Activated naive CD4-positive, alpha-beta T cell treated with anti-CD3 and anti-CD28 coated beads, Interleukin-2, amount 50 U/mL, for 16 hours (primary cell): ENCODE measurements at regions not wholly inside any gene's neighbourhood (a gene's known extent, or its start where the extent isn't known, plus 50 kb on each side); places are given as distances from the start of the nearest gene placed in this dataset.

Experiments used
- DNase-seq: peaks from one replicate; pipeline ENCODE4 v3.0.0-alpha.2; 2020

DNA sequence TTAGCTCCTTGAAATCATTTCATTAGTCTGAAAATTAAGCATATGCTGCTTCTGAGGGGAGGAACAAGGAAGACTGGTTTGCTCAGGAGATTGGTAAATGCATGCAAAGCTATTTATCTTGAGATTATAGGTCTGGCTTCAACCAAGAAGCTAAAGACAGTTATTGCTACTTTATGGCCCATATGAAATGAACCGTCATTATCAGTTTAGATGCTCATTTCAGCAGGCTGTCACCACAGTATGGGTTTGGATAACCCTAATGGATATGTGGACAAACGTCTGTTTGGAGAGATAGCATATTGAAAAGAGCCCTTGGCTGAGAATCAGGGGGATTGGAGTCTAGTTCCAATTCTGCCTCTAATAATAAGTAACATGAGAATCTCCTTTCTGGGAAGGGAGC lies 922.6 kb downstream of the TUSC7 start:
- DNase-seq = no peak

DNA sequence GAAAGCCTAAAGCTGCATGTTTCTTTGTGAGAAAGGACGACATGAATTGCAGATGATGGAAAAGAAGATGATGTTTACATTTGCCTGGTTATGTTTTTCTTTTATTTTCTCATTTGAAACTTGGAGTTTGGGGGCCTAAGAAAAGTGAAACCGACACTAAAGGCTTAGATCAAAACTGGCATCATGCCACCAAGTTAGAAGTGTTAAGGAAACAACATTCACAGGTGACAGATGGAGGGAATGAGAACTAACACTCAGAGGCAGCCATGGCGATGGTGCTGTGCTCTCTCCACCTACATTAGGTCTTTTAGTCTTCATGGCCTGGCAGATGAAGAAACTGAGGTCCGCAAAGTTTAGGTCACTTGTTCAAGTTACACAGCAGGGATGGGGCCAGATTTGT lies 923.6 kb downstream of the TUSC7 start:
- DNase-seq = no peak

DNA sequence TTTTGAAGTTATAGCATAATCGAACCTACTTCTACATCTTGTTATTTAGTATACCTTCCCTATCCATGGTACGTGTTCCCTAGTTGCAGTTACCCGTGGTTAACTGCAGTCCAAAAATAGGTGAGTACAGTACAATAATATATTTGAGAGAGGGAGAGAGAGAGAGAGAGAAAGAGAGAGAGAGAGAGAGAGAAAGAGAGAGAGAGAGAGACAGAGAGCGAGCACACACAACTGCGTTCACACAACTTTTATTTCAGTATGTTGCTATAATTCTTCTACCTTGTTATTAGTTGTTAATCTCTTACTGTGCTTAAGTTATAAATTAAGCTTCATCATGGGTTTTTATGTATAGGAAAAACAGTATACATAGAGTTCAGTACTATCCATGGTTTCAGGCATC lies 928.1 kb downstream of the TUSC7 start:
- no peak for DNase-seq

DNA sequence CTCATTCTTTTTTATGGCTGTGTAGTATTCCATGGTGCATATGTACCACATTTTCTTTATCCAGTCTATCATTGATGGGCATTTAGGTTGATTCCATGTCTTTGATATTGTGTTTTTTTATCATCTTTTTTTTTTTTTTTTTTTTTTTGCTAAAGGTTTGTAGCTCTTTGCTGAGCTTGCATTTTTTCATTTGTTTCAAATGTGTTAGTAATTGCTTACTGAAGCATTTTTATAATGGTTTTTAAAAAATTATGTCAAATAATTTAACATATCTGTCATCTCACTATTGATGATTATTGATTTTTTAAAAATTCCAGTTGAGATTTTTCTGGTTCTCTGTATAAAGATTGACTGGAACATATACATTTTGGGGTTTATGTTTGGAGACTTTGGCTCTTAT lies 934.6 kb downstream of the TUSC7 start:
- no peak for DNase-seq

DNA sequence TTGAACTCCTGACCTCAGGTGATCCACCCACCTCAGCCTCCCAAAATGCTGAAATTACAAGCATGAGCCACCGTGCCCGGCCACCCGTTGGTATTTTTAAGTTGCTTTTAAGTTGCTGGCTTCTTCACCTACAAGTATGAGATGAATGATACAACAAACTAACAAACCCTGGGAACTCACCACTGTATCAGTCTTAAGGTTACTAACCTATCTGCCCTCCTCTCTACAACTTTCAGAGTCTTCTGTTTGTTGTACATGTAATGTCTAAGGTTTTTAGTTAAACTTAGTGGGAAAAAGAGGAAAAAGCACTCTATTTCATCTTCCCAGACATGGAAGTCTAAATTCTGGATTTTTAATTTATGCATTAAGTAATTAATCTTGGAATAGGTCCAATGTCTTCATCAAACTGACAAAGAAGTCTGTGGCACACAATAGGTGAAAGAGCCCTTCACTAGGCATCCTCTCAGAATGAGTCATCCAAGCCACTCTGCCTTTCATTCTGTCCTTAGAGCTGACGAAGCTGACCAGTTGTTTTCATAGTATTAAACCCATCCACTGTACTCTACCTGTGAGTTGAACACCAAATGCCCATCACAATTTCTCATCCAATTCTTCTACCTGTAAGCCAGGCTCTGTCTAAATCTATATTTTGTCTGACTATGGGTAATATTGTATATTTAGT lies 936.1 kb downstream of the TUSC7 start:
- no peak for DNase-seq

DNA sequence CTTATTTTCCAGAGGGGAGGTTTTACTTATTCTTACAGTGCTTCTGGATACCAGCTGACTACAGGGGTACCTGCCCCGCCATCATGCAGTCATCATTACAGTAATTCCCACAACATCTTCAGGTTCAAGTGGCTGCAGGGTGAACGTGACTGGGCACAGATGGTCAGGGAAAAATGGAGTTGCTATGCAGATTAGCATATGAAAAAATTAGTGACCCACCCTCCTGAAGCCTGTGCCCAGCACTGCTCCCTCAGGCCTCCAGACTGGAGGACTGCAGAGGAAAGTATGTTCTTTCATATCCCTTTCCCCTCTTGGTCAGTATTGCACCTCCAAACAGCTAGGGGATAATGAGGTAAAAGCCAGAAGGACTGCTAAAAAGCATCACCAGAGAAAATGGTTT lies 937.9 kb downstream of the TUSC7 start:
- DNase-seq = no peak

DNA sequence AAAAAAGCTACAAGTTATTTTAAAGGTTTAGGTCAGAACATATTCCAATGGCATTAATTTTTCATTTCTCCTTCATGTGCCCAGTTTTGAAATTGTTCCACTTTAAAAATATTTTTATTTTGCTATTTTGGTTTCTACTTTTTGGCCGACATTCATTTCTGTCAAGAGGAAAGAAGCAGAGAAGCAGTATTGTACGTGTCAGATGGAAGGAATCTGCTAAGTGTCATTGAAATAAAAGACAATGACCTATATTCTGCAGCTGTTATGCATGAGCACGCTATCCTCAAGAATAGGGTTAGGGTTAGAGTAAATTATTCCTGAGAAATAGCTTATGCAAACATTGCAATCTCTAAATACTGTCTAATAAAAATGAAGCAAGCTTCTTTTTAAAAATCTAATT lies 941.7 kb downstream of the TUSC7 start:
- DNase-seq = no peak

DNA sequence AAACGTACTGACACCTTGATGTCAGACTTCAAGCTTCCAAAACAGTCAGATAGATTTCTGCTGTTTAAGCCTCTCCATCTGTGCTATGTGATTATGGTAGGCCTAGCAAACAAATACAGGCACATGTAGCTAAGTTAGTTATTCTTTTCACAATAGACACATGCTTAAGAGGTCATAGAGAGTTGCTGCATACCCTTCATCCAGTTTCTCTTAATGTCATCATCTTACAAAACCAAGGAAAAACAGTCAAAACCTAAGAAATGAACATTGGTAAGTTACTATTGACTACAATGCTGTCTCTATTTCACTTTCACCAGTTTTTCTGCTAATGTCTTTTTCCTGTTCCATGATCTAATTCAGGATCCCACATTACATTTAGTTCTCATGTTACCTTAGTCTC lies 946.8 kb downstream of the TUSC7 start:
- DNase-seq = no peak

DNA sequence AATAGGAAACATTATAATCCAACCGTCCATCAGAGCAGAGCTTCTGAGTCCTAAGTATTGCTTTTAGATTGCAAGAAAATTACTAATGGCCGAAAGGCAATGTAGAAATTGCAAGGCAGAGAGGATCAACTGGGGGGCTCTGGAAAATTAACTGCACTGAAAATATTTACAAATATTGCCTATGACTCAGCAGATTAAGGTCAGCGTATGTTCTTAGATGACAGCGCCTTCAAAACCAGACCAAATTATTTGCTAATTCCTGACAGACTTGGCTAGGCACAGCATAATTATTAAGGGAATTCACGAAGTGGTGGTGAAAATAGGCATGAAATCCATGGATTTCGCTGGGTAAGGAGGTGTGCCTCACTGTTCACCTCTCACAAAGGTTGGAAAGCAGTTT lies 947.7 kb downstream of the TUSC7 start:
- no peak for DNase-seq

DNA sequence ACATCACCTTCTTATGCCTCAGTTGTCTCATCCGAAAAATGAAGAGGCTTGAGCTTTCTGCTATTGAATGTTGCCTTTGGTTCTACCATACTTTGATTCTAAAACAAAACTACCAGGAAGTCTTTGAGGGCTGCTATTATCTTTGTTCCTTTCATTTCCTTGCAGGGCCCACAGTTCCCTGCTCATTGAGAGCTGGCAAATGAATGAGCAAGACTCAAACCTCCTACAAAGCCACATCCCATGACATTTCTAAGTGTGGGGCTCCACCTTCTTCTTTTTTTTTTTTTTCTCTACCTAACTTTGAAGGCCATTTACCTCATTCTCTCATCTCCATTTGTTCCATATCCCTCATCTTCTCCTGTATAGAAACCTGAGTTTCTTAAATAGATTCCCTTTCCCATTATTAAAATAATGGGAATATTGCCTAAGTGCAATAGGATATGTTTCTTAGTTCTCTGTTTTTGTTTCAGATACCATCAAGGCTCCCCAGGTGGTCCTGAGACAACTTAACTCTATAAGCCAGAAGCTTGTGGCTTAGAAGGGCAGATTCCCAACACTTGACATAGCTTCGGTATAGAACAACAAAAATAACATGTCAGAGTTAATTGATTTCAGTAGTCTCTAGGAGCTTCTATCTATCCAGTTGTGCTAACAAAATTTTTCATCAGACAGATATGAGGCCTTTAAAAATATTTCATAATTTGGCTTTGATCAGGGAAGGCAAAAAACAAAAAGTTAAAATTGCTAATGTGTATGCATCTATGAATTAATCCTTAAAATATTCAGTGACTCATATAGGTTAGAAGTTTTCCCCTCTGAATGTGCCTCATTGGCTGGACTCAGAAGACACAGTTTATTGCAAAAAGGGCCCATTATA lies 951.6 kb downstream of the TUSC7 start:
- no peak for DNase-seq

DNA sequence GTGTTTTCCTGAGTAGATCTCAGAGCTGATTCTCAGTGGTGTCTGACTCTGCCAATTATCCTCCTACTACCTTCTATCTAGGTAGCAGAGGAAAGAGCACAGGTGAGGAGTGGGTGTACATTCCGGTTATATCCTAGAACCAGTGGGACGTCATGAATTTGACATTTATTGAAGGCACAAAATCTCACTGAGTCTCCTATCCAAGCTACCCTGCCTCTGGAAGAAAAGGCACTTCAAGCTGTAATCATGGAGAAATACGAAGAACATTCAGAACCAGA lies 952.2 kb downstream of the TUSC7 start:
- no peak for DNase-seq

DNA sequence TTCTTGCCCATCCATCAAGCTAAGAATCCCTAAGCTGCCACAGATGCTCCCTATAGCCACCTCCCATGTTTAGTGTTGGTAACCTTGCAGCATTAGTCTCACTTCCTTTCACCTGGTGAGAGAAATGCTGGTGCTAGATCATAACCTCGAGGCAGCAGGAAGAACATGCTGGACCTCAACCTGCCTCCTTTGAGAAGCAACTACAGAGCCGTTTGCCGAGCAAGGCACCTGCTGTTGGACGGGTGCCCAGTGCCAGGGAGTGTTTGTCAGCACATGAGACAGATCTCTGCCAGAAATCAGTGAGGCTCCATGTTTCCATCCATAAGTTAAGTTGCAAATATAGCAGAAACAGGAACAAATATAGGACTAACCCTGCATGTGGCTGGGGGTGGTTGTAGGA lies 955.7 kb downstream of the TUSC7 start:
- DNase-seq = no peak

DNA sequence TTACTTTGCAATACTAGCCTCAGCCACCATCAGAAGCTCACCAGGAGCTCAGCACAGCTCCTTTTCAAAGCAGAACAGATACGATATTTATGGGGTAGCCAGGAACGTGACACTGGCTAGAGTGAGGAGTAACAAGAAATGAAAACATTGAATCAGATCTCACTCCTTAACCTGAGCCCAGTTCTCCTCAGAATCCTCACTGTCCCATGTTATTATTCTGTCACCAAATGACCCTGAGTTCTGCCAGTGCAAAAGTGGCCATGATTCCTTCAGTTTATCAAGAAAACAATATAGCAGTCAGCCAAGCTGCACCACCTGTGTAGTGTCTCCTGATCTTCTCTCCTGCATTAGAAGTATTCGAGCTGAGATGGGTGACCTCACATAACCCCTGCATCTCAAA lies 956.7 kb downstream of the TUSC7 start:
- DNase-seq = no peak

DNA sequence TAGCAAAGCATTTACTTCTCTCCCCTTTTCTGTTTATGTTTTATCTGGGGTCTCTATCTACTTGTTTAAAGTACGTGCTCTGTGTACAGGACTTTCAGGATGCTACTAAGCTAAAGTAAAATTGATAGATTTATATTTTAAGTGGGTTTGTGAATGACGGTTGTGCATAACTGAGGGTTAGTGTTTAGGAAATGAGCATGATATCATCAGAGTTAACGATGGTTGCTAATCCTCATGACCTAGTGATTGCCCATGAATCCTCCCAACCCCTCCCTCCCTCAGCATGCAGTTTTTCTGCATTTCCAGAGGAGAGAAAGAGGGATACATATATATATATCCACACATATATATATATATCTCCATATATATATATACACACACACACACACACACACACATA lies 957.2 kb downstream of the TUSC7 start:
- DNase-seq = no peak

DNA sequence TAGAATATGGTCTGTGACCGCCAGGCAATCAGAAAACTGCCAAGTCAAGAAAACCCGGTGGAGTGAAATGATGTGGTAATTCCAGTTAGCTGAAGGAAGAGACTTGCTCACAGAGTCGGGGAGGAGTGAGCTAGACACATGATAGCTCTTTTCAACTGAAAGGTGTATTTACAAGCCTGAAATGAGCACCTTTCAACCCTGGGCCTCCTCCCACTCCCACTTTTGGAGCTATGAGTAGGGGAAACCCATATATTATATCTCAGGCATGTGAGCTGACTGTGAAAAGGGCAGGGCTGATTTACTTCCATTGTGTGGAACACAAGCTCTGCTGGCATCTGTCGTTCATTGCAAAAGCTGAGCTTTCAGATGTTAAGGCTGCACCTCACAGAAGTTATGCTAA lies 960.2 kb downstream of the TUSC7 start:
- DNase-seq = no peak

DNA sequence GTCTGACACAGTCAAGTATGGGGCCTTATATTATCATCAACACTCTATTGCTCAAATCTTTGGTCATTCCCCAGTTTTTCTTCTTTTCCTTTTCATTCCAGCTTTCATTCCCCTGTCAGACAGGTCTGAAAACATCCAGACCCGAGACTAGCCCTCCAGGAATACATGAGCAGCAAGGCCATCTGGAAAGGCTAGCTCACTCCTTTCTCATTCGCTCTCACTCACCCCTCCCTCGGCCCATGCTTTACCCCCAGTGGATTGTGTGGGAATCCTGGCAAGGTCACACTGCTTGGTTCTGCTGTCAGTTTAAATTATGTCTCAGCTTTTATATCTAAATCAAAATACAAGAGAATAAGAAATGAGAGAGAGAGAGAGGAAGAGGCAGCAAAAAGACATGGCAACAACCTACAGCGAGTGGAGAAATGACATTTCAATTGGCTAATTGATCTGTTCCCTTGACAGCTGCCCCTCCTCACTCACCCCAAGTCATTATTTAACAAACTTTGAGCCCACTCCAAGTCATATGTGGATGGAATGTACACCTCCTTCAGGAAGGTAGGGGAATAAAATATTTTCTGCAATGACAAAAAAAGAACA lies 962.2 kb downstream of the TUSC7 start:
- no peak for DNase-seq

DNA sequence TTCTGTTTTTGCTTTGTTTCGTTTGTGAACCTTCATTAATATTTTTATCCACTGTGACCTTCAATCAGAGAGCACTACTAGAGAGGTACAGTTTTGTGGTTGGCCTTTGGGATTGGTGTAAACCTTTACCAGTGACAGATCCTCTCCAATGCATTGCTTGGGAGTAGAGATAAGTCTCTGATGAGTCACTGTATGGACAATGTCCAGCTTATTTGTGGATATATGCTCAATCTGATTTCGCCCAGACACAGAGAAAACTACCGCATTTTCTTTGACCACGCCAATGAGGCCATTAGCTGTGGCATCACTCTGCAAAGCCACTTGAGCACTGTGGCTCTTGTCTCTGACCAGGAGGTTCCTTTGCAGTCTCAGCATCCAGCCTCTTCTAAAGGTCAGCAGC lies 964.7 kb downstream of the TUSC7 start:
- DNase-seq = no peak

DNA sequence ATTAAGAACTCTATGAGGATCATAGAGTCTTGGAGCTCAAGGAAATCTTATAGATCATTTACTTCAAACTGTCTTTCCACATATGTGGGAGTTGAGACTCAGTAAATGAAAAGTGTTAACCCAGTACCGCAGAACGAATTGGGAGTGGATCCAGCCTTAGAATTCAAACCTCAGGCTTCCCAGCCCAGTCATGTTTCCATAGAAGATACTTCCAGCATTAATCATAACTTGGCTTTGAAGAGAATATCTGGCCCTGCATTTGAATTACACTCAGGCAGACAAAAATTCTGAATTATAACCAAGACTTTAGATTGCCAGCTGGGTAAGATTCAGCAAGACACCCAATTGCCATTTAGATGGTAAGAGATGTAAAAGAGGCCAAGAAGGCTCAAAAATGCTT lies 972.0 kb downstream of the TUSC7 start:
- DNase-seq = no peak

DNA sequence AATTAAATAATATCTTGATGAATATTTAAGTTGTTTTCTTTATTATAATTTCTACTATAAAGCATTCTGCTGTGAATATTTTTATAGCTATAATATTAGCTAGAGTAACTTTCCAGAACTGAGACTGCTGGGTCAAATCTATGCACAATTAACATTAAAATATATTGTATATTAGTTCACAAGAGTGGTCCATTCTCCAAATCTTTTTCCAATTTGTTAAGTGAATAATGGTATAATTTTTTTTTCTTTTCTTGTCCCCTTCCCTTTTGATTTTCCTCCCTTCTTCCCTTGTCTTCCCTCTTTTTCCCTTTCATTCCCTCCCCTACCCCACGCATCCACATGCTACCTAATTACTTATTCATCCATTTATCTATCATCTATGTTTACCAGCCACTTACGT lies 977.5 kb downstream of the TUSC7 start:
- no peak for DNase-seq

DNA sequence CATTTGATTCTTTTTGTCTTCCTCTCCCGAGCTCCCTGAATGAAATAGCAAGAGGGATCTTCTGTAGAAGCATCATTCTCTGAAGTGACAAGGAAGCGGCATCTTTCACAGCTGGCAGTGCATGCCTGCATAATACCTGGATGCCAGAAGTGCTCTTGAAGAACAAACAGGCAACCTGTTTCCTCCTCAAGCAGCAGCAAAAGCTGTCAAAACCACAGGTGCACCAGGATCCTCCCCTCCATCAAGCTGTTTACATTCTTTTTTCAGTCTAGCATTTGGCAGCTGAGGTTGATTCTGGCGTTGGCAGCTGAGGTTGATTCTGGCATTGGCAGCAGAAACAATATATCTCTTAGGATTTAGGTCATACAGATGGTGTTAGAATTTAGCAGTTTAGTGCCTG lies 979.0 kb downstream of the TUSC7 start:
- DNase-seq = no peak

DNA sequence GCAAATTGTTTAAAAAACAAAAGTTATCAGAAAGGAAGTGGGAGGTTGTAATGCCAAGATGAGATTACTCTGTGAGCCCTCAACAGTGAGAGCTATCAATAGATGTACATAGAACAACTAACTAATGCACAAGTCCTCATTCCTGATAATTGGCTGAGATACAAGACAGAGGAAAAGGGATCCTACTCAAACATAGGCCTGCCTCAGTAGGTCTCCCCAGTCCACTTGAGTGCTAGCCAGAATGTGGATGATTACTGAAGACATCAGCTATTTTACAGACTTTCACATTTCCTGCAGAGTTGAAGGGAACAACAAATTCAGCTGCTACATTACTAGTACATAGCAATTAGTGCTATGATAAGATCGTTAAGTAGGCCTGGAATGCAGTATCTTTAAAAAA lies 981.9 kb downstream of the TUSC7 start:
- no peak for DNase-seq

DNA sequence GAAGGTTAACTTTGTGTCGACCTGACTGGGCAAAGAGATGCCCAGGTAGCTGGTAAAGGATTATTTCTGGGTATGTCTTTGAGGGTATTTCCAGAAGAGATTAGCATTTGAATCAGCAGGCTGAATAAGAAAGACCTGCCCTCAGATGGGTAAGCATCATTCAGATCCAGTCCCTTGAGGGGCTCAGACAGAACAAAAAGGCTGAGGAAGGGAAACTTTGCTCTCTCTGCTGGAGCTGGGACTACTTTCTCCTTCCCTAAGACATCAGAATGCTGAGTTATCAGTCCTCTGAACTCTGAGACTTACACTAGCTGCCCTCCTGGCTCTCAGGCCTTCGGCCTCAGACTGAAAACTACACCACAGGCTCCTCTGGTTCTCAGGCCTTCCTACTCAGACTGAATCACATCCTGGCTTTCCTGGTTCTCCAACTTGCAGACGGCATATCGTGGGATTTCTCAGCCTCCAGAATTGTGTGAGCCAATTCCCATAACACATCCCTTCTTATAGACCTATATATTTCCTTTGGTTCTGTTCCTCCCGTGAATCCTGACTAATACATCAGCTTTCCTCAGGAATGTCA lies 982.9 kb downstream of the TUSC7 start:
- no peak for DNase-seq

DNA sequence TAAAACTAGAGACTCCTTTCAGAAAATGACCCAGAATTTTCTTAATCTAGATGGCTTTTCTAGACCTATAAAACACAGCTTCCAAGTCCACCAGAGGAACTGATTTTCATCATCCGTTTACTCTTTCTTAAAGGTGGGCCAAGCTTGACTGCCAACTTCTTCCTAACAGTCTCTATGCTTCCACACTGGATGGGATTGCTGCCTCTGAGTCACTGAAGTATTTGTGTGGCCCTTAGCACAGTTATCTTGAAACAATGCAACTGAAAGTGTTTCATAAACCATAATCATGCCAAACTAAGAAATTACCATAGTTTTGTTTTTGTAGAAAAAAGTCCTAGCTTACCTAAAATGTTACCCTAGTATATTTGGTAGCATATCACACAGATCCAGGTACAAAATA lies 985.7 kb downstream of the TUSC7 start:
- DNase-seq = no peak
